Gastrocnemius medialis (tissue), 4 donors: ENCODE measurements at regions not wholly inside any gene's neighbourhood (a gene's known extent, or its start where the extent isn't known, plus 50 kb on each side); places are given as distances from the start of the nearest gene placed in this dataset.

ENCODE experiments used
- ATAC-seq, 2 donors: fragments of 150-250 bp; one replicate each; pipeline ENCODE4 v1.9.1; 2016
- DNase-seq, 2 donors: peaks; one replicate each; pipeline ENCODE4 v3.0.0-alpha.2; 2019
- H3K27ac ChIP-seq, 4 donors: fragments of 200-600 bp; sonication (generic); 1 replicate in 1 of 4; 2 replicates in 3 of 4; pipeline ENCODE4 v1.5.1; 2016 to 2018; ENCODE audit warnings: mild to moderate bottlenecking in 2 of 4, moderate library complexity in 1 of 4
- H3K27me3 ChIP-seq, 3 donors: fragments of 200-600 bp; sonication (generic) in 2 of 3; 1 replicate in 1 of 3; 2 replicates in 2 of 3; pipeline versions ENCODE4 v1.5.1 to v1.6.0; 2016 to 2019; ENCODE audit warnings: mild to moderate bottlenecking in 1 of 3, moderate library complexity in 1 of 3
- H3K36me3 ChIP-seq, 2 donors: fragments of 200-600 bp; sonication (generic) in 1 of 2; one replicate each; pipeline ENCODE4 v1.5.1; 2017 to 2018
- H3K4me1 ChIP-seq, 2 donors: fragments of 200-600 bp; sonication (generic) in 1 of 2; one replicate each; pipeline ENCODE4 v1.5.1; 2016 to 2017; ENCODE audit warnings: mild to moderate bottlenecking in 2 of 2
- H3K4me3 ChIP-seq, 4 donors: fragments of 200-600 bp; sonication (generic) in 3 of 4; 1 replicate in 1 of 4; 2 replicates in 3 of 4; pipeline ENCODE4 v1.5.1; 2016 to 2019; ENCODE audit warnings: mild to moderate bottlenecking in 2 of 4
- H3K9me3 ChIP-seq, 3 donors: fragments of 200-600 bp; sonication (generic) in 2 of 3; 1 replicate in 1 of 3; 2 replicates in 2 of 3; pipeline ENCODE4 v1.5.1; 2016 to 2019
- CTCF ChIP-seq, 5 experiments: fragments of 450-650 bp in 3 of 5; fragments of 200-600 bp in 2 of 5; sonication (generic) in 2 of 5; IDR thresholded peaks in 4 of 5; conservative IDR thresholded peaks in 1 of 5; 1 replicate in 4 of 5; 2 replicates in 1 of 5; pipeline ENCODE4 v1.5.1; 2016 to 2019; ENCODE audit warnings: antibody characterized with exemption in 5 of 5, mild to moderate bottlenecking in 3 of 5, moderate library complexity in 3 of 5
- POLR2A ChIP-seq, 2 donors: fragments of 450-650 bp; IDR thresholded peaks; one replicate each; pipeline ENCODE4 v1.6.1; 2017; ENCODE audit warnings: antibody characterized with exemption in 2 of 2, mild to moderate bottlenecking in 2 of 2, moderate library complexity in 2 of 2
- in situ Hi-C, 4 donors: fragments of 200-750 bp; cut with MboI; loops; one replicate each; pipeline versions ENCODE4 v1.15.0 to v1.8.0; 2017; ENCODE audit warnings: low sequenced_read_pairs in 4 of 4
- intact Hi-C: fragments of 100-400 bp; cut with DNase I; formaldehyde crosslinking; loops from one replicate; pipeline ENCODE4 v1.15.1; 2023; ENCODE audit warnings: low total_unique reads

GRCh38 chr10:20620981-20621380 is 276.1 kb downstream of the NEBL start:
- intact Hi-C loops (loop anchor here (10.0 kb wide), 1 partner anchor 806 kb away; the partner anchor contains the start of gene PLXDC2), in situ Hi-C loops (no loop called here)
- Histone ChIP-seq H3K27ac (no peak overlapping the region), H3K36me3 (no peaks in the 10 kb centered on the region), H3K4me3 (no peak overlapping the region), H3K9me3 (no peaks in the 10 kb centered on the region), H3K4me1 (peaks cover 0 to 8% of the 10 kb centered on the region in 2 donors), H3K27me3 (no peaks in the 10 kb centered on the region)
- DNase-seq = no peak
- ATAC-seq = no peak
- TF ChIP-seq POLR2A (IDR thresholded peaks at IDR 0.05) = no peak
- no peak for TF ChIP-seq CTCF (IDR thresholded peaks at IDR 0.05 in 4 of 5, conservative IDR thresholded peaks at IDR 0.05 in 1 of 5)

GRCh38 chr10:20618011-20618547 is 279.0 kb downstream of the NEBL start:
- no peaks in the 10 kb centered on the region for H3K27me3 ChIP-seq
- no peak for TF ChIP-seq CTCF (IDR thresholded peaks at IDR 0.05 in 4 of 5, conservative IDR thresholded peaks at IDR 0.05 in 1 of 5)
- TF ChIP-seq POLR2A (IDR thresholded peaks at IDR 0.05) = no peak
- in situ Hi-C loops (no loop called here), intact Hi-C loops (no loop called here)
- H3K27ac ChIP-seq = no peak overlapping the region
- H3K4me1 ChIP-seq = peaks cover 0 to 2% of the 10 kb centered on the region in 2 donors
- H3K4me3 ChIP-seq = no peak overlapping the region
- DNase-seq = no peak
- no peaks in the 10 kb centered on the region for H3K9me3 ChIP-seq
- ATAC-seq = no peak
- no peaks in the 10 kb centered on the region for H3K36me3 ChIP-seq

- no peaks in the 10 kb centered on the region for H3K36me3 ChIP-seq
- H3K27ac ChIP-seq = no peak overlapping the region
- no peaks in the 10 kb centered on the region for H3K27me3 ChIP-seq
- in situ Hi-C loops = no loop called here
- intact Hi-C loops = no loop called here
- H3K4me3 ChIP-seq = no peak overlapping the region
- no peaks in the 10 kb centered on the region for H3K9me3 ChIP-seq
- DNase-seq (no peak), ATAC-seq (no peak)
- TF ChIP-seq POLR2A (IDR thresholded peaks at IDR 0.05) (no peak), CTCF (IDR thresholded peaks at IDR 0.05 in 4 of 5, conservative IDR thresholded peaks at IDR 0.05 in 1 of 5) (no peak)
- H3K4me1 ChIP-seq = no peaks in the 10 kb centered on the region
These were observed 279.9 kb downstream of the NEBL start for GRCh38 chr10:20616918-20617810.

- in situ Hi-C loops (no loop called here), intact Hi-C loops (no loop called here)
These were observed 280.9 kb downstream of the NEBL start for GRCh38 chr10:20616056-20616671.

More at GRCh38 chr10:20616056-20616671, 280.9 kb downstream of the NEBL start:
- Histone ChIP-seq H3K36me3 (no peaks in the 10 kb centered on the region), H3K4me1 (no peaks in the 10 kb centered on the region), H3K27me3 (no peaks in the 10 kb centered on the region), H3K9me3 (no peaks in the 10 kb centered on the region), H3K4me3 (no peak overlapping the region), H3K27ac (no peak overlapping the region)
- no peak for DNase-seq
- no peak for ATAC-seq
- no peak for TF ChIP-seq CTCF (IDR thresholded peaks at IDR 0.05 in 4 of 5, conservative IDR thresholded peaks at IDR 0.05 in 1 of 5)
- TF ChIP-seq POLR2A (IDR thresholded peaks at IDR 0.05) = no peak
